A673 (cell line): ENCODE measurements at regions not wholly inside any gene's neighbourhood (a gene's known extent, or its start where the extent isn't known, plus 50 kb on each side); places are given as distances from the start of the nearest gene placed in this dataset.

Experiments
- EZH2 ChIP-seq: fragments of 200-600 bp; sonication (generic); IDR thresholded peaks from 2 replicates; pipeline ENCODE4 v1.6.1; 2017; ENCODE audit warnings: borderline replicate concordance, low read depth, mild to moderate bottlenecking, mixed read lengths, antibody characterized with exemption, low read length; ENCODE audit not compliant: poor library complexity, severe bottlenecking
- TF ChIP-seq, protein P1 (sequence below): fragments of 300-800, 200-600 bp; sonication (generic); conservative IDR thresholded peaks from 2 replicates; pipeline ENCODE4 v1.5.1; 2017; ENCODE audit warnings: low read depth, mild to moderate bottlenecking, antibody characterized with exemption, low read length, moderate library complexity, mixed read lengths

- TF ChIP-seq, protein P1, sequence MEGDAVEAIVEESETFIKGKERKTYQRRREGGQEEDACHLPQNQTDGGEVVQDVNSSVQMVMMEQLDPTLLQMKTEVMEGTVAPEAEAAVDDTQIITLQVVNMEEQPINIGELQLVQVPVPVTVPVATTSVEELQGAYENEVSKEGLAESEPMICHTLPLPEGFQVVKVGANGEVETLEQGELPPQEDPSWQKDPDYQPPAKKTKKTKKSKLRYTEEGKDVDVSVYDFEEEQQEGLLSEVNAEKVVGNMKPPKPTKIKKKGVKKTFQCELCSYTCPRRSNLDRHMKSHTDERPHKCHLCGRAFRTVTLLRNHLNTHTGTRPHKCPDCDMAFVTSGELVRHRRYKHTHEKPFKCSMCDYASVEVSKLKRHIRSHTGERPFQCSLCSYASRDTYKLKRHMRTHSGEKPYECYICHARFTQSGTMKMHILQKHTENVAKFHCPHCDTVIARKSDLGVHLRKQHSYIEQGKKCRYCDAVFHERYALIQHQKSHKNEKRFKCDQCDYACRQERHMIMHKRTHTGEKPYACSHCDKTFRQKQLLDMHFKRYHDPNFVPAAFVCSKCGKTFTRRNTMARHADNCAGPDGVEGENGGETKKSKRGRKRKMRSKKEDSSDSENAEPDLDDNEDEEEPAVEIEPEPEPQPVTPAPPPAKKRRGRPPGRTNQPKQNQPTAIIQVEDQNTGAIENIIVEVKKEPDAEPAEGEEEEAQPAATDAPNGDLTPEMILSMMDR, result 0 out of 2 replicates have a peak, but pooled peaks have one; percentile 25
- no peak for TF ChIP-seq EZH2
These were observed 96.1 kb upstream of the LRRC55 start for GRCh38 chr11:57085611-57086010.
